GM18868 (cell line): ENCODE measurements at regions not wholly inside any gene's neighbourhood (a gene's known extent, or its start where the extent isn't known, plus 50 kb on each side); places are given as distances from the start of the nearest gene placed in this dataset.

Source experiments
- ATAC-seq: cut with Tn5 transposase; IDR thresholded peaks from one replicate; pipeline ENCODE4 v1.9.1; 2021; ENCODE audit warnings: mild to moderate bottlenecking, moderate library complexity; ENCODE audit not compliant: unreplicated experiment

DNA sequence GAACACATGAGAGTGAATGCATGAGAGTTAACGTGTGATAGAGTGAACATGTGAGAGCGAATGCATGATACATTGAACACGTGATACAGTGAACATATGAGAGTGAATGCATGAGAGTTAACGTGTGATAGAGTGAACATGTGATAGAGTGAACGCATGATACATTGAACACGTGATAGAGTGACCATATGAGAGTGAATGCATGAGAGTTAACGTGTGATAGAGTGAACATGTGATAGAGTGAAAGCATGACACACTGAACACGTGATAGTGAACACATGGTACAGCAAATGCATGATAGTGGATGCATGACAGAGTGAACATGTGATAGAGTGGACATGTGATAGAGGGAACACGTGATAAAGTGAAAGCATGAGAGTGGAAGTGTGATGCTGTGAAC is 517.9 kb downstream of the EIPR1 start:
- no peak for ATAC-seq

DNA sequence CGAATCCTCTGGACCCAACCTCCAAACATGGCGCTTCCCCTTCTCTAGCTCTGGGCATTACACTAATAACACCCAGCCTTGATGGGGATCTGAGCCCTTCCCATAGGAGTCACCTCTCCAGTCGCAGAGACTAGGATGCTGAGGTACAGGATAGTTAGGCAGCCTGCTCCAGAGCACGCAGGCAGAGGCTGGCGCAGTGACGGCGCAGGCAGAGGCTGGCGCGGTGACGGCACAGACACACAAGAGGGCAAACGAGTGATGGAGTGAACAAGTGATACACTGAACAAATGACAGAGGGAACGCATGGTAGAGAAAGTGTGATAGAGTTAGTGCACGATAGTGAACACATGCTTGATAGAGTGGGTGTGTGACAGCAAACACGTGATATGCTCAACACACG is 518.5 kb downstream of the EIPR1 start:
- no peak for ATAC-seq

DNA sequence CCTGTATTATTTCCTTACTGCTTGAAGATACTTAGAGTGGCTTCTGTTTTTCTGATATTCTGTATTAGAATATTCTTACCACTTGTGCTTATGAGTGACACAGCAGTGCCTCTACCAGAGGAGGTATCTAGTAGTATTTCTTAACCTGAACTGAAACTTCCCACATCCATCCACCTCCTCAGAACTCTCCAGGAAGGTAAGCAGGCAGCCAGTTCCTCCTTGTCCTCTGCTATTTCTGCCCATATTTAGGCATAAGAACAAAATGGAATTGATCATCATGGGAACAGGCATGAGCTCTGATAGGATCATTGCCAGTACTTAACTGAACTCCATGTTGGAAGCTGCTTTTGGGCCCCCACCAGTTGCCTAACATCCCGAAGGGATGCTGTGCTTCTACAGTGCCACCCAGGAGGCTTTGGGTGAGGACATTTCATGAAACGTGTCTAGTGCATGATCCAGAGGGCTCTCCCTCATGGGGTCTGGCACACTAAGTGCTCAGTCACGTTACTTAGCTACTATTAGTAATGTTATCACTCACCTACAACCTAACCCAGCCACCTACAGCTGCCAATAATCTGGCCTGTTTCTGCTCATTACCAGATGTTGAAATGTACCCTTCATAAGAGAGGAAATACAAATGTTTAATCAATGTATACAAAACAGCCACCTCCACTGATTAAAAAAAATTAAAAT is 520.7 kb downstream of the EIPR1 start:
- no peak for ATAC-seq

DNA sequence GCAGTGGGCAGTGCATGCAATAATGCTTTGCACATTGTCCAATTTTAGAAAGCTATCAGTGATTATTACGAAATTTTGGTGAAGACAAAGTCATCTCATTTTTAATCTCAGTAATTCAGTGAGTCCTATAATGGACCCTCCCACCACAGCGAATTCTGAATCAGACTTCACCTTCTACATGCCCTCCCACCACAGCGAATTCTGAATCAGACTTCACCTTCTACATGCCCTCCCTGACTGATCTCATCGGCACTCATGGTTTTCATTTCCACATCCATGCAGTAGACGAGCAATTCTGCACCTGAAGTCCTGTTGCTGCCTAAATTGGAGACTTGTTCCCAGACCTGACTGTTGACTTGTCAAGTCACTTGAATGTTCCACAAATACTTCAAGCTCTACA is 522.3 kb downstream of the EIPR1 start:
- no peak for ATAC-seq

DNA sequence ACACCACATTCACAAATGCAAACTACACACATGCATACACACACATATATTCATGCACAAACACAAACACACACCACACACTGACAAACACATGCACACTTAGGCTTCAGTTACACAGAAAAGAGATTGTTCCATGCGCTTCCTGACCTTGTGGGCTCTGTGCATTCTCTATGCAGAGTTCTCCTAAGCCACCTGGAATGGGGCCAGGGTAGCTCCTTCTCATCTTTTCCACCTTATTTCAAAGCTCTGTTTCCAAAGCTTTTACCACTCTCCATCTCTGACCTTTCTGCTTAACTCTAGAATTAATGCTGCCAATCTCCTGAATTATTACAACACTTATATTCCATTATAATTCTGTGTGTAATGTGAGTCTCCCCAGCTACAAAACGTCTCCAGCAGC is 522.3 kb upstream of the MYT1L start:
- no peak for ATAC-seq

DNA sequence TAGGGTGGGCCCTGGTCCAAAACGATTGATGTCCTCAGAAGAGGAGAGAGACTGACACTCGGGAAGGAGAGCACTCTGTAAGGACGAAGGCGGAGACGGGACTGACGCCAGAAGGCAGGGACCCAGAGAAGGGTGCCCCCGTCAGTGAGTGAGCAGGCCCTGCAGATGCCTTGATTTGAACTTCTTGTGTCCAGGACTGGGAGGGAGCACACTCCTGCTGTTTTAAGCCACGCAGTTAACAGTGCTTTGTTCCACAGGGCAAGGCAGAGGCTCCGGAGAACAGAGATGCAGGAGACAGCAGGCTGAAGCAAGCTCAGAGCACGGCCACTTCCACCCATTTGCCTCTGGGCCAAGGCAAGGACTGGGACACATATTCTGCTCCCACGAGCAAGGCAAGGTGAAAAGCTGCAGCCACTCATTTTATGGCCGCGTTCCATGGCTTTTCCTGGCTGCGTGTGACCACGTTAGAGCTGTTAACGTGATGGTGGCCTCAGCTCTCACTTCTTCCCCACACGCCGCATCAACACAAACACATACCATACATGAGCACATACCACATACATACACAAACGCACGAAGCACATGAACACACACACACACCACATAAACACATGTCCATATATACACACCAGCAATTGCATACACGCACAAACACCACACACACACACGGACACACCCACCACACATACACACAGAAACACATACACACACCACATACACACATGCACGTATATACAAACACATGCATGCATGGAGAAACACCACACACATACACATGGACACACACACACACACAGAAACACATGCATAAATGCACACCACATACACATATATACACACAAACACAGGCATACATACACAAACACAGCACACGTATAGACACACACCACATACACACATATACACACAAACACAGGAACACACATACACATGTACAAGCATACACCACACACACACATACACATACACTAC is 521.0 kb upstream of the MYT1L start:
- ATAC-seq: no peak

DNA sequence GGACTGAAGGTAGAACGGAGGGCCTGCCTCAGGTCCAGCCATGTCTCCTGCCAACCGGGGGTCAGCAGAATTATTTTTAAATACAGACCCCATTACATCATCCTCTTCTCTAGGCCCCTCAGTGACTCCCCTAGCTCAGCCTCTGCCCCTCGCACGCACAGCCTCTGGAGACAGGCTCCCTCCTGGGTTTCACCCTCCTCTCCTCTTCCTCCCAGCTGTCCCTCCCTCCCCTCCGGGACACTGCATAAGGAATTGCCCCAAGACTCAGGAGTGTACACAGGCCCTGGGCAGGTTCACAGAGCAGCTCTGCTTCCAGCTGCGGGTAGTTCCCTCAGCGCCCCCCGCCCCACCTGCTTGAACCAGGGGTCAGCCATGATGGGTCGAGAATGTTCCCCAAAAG is 520.2 kb upstream of the MYT1L start:
- ATAC-seq: no peak

DNA sequence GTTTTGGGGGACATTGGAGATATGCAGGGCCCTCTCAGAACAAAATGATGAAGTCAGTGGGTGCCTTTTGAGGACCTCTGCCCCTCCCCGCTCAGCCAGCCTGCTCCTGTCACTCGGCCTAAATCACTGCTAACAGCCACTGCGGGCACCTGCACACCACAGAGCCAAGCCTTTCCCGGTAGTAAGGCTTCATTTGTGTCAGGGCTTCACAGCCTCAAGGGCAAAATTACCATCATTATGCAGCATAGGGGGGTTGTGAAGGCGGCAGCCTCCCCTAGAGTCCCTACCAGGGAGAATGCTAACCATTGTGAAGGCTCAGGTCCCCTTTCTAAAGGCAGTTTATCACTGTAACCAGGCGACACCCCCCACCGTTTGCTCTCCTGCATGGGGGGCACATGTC is 519.8 kb upstream of the MYT1L start:
- no peak for ATAC-seq

DNA sequence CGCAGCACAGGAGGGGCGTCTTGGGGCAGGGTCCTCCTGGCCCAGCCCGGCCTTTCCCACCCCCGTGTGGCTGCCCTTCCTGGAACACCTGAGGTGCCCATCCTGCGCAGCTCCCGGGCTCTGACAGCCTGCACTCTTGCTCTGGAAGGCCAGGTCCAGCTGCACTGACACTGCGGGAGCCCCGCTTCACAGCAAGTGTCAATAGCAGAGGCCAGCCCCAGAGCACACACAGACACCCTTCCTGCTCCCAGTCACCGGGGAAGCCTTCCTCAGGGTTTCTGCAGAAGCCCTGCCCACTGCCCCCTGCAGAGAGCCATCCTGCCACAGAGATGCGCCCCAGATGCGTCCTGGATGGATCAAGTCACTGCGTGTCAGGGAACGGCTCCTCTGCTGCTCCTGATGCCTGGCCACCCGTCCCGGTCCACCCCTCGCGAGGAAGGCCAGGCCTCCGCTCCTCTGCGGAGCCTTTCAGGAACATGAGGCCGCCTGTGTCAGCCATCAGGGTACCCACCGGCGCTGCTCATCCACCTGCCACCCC is 519.2 kb upstream of the MYT1L start:
- no peak for ATAC-seq

DNA sequence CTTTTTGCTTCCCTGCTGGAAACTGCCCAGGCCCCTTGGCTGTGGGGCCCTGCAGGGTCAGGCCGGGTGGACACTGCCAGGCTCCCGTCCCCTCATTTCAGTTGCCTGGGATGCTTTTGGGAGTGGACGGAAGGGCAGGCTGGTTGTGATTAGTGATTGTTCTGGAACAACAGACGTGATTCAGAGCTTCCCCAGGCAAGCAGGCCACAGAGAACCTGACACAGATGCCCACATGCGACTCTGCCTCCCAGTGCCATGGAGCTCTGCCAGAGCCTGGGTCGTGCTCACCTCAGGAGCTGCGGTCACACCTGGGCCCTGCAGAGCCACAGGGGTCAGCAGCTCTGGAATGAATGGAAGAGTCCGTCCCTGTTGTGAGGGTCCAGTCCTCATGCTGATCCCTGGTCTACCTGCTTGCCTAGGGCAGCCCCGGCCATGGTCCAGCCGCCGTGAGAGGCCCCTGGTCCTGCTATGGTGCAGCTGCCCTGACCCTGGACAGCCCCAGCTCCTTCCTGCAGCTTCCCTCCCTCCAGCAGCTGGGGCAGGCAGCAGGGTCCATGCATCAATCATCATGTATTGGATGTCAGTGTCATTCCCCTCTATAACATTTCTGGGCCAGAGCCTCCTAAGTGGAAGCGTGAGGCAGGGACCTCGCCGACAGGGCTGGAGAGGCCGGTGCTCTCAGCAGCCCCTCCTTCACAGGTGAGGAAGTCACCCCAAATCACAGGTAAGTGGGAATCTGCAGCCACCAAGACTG is 518.6 kb upstream of the MYT1L start:
- ATAC-seq: no peak

DNA sequence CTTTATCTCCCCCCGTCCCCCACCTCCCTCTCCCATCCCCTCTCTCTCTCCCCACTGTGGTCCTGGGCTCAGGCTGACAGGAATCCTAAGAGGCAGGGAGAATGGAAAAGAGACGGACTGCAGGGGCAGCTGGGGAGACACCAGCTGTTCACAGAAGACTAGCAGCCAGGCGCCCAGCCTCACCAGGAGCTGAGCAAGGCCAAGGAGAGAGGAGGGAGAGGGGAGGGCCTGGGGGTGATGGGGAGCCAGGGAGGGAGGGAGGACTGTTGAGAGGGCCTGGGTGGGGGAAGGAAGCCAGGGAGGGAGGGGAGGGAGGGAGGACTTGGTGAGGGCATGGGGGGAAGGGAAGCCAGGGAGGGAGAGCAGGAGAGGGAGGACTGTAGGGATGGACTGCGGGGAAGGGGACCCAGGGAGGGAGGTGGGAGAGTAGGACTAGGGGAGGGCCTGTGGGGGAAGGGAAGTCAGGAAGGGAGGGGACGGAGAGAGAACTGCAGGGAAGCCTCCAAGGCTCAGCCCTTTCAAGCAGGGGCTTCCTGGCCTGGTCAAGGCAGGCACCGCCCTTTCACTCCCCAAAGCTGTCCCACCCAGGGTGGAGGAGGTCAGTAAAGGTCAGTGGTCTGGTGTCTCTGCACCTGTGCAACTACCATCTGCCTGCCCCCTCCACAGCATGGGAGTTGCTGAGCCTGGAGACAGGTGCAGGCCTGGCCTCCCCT is 517.7 kb upstream of the MYT1L start:
- ATAC-seq: no peak

DNA sequence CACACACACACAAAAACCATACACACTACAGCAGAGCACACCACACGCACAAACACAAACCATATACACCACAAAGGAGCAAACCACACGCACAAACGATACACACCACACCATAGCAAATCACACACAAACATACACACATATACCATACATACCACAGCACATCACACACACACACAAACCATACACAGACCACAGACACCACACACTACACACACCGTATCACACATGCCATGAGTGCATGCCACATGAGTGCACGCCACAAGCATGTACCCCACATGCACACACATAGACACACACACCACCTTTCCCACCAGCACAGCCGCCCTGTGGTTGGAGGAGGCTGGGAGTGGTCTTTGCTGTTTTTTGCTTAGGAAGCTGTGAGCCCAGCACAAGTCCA is 517.1 kb upstream of the MYT1L start:
- no peak for ATAC-seq

DNA sequence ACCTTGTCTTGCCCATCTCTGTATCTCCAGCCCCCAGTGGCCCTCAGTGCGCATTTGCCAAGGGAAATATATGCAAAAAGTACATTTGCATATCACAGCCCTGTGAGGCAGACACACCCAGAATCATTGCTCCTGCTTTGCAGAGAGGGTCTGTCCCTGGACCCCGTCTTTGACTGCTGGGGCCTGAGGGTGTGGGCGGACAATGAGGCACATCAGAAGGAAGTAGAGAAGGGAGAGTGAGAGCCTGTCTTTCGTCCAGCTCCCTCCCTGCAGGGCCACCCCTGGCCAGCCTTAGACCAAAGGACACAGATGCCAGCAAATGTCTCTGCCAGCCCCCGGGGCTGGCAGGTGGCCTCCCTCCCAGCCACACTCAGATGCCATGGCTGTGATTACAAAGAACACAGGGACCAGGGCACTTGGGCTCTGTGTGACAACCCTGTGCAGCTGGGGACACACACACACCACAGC is 516.2 kb upstream of the MYT1L start:
- ATAC-seq: no peak

DNA sequence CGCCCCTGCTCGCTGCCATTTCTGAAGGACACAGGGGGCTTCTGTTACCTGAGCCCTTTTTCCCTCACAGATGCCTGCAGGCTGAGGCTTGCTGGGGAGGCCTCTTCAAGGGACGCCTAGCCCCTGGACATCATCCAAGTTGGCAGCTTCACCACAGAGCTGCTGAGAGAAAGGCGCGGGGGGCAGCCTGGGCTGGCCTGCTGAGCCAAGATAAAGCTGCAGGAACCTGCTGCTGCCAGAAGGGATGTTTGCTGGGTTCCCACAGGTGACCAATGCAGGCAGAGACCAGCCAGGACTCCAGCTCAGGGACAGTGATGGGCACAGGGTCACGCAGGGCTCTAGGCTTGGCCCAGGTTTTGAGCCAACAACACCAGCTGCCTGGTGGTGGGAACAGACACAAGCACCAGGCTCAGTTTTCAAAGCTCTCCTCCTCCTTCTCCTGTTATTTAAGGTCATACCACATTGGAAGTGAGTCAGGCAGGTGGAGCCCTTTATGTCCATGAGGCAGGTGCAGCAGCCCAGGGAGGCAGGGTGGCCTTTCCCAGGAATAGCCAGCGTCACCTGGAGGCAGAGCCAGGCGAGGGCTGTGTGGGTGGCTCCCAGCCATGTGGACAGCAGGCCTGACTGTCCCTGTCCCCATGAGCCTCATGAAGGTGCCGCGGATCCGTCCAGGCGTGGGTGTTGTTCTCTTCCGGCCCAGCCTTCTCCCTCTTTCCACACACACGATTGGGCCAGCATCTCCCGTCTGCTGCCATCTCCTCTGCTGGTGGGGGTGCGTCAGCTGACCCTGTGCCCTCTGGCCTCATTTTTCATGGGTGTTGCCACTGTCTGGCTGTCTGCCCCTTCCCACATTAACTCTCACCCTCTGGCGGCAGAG is 515.5 kb upstream of the MYT1L start:
- no peak for ATAC-seq

DNA sequence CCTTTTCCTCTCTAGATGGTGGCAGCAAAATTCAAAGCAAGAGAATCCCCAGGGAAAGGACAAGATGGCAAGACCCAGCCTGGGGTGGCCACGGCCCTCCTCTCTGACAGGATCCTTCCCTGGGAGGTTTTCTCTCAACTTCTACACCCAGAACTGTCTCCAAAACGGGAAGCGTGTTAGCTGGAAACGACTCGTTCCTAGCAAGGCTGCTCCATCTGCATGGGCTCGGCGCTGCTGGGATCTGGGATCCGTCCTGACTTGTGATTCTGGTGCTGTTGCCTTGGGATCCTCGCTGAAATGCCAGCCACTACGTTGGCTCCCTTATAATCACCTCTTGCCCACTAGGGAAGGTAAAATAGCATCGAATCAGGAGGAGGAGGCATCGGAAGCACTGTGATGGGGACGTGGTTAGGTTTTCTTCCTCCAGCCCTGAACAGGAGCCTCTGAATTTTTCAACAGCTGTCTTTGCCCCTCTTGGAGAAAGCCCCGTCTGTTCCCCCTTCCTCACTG is 514.8 kb upstream of the MYT1L start:
- ATAC-seq: no peak

DNA sequence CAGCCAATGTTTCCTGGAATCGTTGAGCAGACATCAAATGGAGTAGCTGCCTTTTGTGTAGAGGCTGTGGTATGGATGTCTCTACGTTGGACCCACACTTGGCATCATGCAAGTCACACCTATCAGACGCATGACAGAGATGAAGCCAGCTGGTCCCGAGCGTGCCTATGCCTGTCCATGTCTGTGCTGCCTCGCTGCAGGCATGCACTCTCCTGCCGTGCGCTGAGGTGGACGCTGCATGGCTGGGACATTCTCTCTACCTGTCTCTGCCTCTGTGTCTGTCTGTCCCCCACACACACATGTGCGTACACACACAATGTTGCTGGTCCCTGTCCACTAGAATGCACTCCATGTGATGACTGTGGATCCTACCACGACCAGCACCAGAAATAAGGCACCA is 514.2 kb upstream of the MYT1L start:
- no peak for ATAC-seq

DNA sequence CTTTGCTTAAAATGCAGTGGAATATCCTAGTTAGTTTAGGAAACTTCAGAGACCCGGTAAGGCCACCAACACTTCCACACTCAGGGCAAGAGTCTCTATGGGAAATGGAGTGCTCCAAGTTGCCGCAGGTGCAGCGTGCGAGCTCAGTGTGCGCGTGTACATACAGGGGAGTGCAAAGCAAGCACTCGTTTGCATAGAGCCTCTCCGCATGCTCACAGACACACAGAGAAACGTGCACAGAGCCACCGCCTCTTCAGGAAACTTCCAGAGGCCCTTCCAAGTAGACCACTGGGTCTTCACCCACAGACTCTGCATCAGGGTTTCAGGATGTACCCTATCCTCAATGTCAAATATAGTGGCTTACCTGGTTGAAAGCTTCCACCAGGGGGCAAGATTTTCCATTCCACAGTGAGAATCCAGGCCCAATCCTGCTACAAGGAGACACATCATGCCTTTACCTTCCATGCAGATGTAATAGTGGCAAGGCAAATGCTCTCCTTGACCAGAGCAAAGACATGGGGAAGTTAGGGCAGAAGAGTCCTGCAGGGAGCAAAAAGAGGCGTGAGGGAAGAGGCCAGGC is 513.0 kb upstream of the MYT1L start:
- no peak for ATAC-seq

DNA sequence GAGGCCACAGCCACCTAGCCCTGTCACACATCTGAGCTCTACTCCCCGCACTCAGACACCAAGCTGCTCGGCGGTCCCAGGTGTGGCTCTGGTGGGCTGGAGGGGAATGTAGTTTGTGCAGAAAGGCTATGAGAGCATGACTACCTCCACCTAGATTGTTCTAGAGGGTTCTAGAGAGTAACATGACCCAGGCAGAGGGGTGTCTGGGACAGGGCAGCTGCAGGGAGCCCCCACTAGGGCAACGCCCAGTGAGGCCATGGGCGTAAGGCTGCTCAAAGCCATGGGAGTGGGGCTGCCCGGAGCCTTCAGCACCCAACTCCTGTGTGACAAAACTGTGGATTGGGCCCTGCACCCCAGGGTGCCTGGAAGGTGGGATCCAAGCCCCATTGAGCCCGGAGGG is 511.4 kb upstream of the MYT1L start:
- no peak for ATAC-seq

DNA sequence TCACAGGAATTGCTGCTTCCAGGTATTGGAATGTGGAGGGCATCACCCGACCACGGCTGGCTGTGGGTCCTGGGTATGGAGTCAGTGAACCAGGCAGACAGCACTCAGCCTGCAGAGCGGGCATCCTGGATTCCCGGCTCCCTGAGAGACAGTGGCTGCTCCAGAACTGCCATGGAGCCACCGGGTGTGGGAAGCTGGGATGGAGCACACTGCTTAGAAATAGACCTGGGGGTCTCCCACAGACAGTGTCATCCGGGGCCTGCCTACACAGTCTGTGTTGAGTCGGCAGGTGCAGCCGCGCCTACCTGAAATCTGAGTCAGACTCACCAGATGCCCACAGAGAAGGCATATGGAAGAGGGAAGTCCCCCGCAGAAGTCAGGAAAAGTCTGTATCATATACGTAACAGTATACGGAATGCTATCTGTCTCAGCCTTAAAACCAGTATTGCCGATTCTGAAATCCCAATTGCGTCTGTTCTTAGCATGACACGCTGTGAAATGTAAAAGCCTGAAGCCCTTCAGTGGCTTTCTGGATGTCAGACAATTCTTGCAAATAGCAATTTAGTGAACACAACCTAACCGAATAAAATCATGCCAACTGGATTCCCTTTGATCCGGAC is 509.7 kb upstream of the MYT1L start:
- ATAC-seq: no peak
